ENCODE measurements at regions not wholly inside any gene's neighbourhood (a gene's known extent, or its start where the extent isn't known, plus 50 kb on each side); places are given as distances from the start of the nearest gene placed in this dataset.

DNA sequence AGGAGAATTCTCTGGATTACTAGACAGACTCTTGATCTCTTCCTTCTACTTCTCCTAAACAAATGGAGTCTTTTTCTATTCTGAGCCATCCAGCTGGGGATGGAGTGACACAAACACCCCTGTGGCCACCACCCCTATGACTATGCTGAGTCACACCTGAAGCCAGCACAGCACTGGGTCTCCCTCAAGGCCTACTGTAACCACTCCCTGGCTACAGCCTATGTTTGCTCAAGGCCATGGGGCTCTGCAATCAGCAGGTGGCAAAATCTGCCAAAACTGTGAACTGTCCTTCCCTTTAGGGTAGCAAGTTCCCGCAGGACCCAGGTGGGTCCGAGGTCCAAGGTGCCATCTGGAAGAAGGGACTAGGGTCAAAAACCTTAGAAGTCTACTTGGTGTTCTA is 132.3 kb downstream of the TINAG start:
- DNase-seq (ENCODE audit: low read depth), result no peak

DNA sequence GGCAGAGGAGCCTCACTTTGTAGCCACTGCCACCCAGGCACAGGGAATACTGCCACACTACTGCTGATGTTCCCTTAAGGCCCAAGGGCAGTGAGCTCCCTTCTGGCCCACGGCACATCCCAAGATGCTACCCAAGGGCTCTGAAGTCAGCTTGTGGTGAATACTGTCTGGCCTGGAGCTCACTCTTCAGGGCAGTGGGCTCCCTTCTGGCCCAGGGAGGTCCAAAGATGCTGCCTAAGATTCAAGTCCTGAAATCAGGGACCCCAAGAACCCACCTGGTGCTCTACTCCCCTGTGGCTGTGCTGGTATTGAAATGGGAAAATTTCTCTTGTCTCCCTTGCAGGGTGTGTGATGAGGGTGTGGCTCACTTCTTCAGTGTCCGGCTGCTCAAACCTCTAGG is 132.8 kb downstream of the TINAG start:
- no peak for DNase-seq (ENCODE audit: low read depth)

DNA sequence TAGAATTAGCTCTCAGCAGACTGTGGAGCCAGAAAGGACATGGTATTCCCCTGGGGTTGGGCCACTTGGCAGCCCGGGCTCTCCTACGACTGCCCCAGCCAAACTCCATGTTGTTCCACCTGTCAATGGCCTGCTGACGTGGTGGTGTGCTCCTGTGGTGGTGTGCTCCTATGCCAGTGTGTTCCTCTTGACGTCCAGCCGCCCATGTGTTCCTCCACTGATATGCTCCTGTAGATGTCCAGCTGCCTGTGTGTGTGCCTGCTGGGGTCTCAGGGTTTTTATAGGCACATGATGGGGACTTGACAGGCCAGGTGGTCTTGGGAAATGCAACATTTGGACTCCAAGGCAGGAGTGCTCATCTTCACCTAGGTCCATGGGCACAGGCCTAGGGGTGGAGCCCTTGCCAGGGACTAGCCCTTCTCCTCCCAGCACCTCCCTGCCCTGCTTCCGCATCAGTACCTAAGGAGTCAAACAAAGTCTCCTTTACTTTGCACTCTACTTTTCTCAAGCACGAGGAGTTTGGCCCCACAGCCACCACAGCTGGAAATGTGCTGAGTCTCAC is 133.5 kb downstream of the TINAG start:
- DNase-seq (ENCODE audit: low read depth), result no peak

DNA sequence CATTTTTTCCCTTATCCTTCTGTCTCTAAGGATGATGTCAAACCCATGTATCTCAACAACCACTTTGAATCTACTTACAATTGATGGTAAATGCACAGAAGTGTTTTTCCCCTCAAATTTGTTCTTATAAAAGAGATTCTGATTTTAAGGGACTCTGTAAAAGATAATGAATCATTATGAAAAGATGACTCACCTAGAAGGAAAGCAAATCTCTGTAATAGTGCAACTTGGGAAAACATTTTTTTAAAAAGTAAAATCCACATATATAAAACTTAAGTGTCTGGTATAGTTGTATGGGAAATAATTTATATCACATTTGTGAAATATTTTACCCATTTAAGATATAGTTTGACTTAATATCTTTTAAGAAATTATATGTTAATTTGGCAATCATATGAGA is 137.0 kb downstream of the TINAG start:
- no peak for DNase-seq (ENCODE audit: low read depth)

DNA sequence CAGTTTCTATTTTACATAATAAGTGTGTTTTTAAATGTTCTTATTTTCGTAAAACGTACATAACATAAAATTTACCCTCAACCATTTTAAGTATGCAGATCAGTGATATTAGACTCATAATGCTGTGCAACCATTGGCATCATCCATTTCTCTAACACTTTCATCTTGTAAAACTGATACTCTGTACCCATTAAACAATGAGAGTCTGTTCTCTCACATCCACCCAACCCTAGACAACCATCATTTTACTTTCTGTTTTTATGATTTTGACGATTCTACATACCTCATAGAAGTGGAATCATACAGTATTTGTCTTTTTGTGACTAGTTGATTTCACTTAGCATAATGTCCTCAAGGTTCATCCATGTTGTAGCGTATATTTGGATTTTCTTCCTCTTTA is 140.4 kb downstream of the TINAG start:
- no peak for DNase-seq (ENCODE audit: low read depth)

DNA sequence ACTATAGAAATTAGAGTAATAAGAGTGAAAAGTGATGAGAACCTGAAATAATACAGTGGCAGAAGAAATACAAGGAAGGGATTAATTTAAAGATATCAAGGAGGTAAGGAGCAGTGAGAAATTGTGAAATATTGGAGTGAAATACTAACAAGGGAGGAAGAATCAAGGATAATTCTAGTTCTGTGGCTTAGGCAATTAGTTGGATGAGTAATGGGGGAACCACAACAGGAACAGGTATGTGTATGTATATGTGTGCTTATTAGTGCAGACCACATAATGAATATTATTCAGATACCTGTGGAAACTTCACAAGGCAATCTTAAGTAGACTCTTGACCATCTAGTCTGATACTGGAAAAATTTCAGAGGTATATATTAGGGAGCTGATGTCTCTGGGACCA is 143.3 kb downstream of the TINAG start:
- DNase-seq (ENCODE audit: low read depth), result no peak

DNA sequence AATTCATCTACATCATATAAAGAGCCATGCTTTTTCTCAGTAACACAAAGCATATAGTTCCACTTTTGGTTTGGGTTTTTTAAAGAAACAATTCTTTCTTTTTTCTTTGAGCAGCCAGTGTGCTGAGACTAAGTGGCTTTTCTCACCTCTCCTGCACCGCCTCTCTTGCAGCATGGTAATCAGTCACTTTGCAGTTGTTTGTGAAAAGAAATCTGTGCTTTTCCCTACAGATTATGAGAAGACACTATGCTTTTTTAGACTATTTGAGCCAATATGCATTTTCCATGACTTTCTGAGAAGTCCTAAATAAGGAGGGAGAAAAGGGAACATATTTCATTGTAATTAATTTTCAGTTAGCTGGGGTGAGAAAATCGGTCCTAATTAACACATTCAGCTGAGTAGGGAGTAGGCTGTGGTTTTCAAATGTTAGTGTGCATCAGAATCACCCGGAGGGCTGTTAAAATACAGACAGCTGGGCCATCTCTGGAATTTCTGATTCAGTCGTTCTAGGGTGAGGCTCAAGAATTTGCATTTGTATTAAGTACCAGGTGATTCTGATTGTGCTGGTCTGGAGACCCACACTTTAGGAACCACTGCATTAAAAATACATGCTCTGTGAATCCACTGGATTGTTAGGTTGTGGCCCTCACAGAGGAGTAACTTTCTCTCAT is 155.2 kb downstream of the TINAG start:
- no peak for DNase-seq (ENCODE audit: low read depth)

DNA sequence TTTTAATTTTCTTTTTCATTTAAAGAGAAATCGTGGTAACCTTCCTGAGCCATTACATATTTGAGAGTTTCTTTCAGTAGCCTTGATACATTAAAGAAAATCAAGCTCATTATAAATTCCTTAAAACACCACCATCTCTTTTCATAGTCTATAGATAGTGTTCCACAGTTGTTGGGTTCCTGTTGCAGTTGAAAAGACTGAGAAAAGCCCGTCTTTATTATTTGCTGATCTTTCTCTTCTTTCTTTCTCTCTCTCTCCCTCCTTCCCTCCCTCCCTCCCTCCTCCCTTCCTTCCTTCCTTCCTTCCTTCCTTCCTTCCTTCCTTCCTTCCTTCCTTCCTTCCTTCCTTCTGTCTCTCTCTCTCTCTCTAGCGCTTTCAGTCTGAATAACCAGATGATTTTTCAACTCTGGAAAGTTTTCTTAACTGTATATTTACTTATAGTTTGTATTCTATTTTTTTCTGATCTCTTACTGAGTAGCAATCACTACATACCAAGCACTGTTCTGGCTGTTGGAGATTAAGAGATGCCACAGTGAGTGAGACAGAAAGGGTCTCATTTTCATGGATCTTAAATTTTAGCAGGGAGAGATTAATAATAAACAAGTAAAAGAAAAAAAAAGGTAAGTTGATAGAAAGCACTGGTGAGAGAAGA is 157.5 kb downstream of the TINAG start:
- DNase-seq (ENCODE audit: low read depth), result no peak

DNA sequence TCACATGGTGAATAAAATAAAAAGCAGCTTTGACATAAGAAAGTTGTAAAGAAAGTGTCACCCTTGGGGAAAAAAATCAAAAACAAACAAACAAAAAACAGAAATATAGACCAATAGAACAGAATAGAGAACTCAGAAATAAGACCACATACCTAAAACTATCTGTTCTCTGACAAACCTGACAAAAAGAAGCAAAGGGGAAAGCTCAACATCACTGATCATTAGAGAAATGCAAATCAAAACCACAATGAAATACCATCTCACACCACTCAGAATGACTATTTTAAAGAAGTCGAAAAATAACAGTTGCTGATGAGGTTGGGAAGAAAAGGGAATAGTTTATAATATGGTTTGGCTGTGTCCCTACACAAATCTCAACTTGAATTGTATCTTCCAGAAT is 159.1 kb downstream of the TINAG start:
- no peak for DNase-seq (ENCODE audit: low read depth)

DNA sequence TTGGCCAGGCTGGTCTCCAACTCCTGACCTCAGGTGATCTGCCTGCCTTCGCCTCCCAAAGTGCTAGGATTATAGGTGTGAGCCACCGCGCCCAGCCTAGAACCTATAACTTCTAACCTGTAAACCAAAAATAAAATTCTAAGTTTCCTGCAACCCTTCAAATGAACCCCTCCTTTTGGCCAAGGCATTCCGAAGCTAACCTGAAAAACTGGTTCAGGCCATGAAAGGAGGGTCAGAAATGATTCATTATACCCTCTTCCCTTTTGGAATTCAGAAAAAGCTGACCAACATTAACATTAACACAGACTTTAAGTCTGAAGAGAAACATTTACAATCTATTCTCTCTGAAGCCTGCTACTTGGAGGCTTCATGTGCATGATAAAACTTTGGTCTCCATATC is 165.1 kb downstream of the TINAG start:
- DNase-seq (ENCODE audit: low read depth), result no peak

DNA sequence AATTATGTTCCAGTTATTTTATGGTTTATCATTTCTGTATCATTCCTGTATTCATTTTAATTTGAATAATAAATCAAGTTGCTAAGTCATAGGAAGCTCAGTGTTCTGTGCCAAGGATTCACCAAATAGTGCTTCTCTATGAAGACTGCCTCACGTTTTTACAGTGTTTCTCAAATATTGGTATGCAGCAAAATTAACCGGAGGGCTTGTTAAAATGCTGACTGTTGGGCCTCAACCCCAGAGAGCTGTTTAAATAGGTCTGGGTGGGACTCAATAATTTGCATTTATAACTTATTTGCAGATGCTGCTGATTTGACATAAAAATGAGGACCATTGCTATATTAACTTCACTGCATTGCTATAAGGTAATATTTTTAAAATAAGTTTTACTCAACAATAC is 166.7 kb downstream of the TINAG start:
- DNase-seq (ENCODE audit: low read depth), result no peak

DNA sequence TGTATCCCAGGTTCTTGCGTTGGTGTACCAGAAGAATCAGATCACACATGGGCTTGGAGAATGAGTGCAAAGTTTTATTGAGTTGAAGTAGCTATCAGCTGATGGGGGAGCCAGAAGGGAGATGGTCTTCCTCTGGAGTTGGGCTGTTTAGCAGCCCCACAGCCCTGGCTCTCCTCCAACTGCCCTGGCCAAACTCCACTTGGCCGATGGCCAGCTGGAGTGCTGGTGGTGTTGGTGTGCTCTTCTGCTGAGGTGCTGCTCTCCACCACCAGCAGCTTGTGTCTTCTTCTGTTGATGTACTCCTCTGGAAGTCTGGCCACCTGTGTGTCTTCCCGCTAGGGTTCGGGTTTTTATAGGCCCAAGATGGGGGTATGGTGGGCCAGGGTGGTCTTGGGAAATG is 172.8 kb downstream of the TINAG start:
- DNase-seq (ENCODE audit: low read depth), result no peak

DNA sequence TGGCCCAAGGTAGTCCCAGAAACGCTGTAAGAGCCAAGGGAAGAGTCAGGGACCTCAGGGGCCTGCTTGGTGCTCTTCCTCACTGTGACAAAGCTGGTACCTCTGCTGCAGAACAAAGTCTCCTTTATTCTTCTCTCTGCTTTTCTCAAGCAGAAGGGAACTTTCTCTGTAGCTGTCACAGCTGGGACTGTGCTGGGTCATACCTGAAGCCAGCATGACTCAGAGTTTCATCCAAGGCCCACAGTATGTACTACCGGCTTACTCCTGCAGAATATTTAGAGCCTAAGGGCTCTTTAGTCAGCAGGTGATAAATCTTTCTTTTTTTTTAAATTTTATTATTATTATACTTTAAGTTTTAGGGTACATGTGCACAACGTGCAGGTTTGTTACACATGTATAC is 183.2 kb downstream of the TINAG start:
- DNase-seq (ENCODE audit: low read depth), result no peak

DNA sequence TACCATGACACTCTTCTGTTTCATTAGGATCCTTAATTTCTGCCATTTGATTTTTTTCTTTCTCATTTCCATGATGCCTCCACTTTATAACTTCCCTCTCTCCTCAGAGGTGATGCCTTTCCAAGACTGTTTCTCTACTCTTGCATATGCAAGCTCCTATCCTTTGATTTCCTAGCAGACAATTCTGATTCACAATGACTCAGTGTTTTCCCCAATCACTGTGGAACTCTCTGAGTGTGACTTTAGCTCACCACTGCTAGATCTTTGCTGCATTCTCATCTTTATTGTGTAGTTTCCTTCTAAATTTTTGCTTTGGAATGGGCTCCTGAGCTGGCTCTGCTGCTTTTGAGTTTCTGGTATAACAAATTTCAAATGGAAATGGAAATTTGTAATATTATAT is 184.9 kb downstream of the TINAG start:
- peak; percentile 68 for DNase-seq (ENCODE audit: low read depth)

DNA sequence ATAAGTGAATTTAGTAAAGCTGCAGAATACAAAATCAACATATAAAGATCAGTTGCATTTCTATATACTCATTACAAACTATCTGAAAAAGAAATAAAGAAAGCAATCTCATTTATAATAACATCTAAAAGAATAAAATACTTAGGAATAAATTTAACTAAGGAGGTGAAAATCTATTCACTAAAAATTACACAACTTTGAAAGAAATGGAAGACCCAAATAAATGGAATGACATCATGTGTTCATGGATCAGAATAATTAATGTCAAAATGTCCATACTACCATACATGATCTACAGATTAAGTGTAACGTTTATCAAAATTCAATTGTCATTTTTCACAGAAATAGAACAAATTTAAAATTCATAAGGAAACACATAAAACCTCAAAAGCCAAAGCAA is 194.9 kb downstream of the TINAG start:
- DNase-seq (ENCODE audit: low read depth), result no peak

DNA sequence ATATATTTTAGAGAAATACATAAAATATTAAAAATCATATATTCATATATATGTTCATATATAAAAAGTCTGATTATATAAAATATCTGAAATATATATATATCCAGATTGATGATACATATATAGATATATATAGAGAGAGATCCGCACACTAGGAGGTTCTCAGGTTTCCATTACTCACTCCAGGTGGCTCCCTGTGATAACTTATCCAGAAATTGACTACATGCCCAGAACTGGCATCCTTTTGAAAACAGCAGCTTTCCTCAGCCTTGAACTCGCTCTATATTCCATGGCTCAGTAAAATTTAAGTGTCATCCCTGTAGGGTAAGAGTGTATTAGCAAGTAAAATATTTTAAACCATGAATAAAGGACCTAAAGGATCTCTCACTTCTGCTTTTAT is 206.8 kb downstream of the TINAG start:
- DNase-seq (ENCODE audit: low read depth), result no peak

DNA sequence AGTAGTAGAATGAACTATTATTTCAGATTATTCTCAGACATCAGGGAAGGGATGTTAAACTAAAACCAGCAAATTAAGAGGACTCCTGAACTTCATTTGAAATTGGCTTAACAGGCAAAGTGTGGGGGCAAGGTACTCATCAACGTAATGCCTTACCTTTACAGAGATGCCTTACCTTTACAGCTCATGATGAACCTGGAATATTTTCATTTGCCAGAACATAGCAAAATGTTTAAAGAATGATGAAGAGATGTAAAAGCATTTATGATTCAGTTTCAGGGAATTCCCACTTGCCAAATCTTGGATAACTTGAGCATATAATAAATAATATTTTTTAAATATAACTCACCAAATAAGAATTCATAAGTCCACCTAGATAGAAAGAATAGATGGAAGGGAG is 207.5 kb downstream of the TINAG start:
- DNase-seq (ENCODE audit: low read depth), result no peak

DNA sequence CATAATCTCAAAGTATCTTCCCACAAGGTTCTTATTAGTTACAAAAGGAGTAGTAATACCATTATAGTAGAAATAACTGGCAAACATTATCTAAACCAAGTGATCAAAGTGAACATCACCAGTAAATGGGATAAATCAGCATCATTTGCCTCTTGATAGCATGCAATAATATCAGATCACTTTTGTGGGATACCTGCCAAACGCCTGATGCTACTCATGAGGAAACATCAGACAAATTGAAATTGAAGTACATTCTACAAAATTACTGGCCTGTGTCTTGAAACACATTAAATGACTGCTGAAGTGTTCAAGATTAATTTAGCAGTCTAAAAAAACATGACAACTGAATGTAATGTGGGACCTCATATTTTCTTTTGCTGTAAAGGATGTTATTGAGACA is 208.1 kb downstream of the TINAG start:
- DNase-seq (ENCODE audit: low read depth), result no peak

DNA sequence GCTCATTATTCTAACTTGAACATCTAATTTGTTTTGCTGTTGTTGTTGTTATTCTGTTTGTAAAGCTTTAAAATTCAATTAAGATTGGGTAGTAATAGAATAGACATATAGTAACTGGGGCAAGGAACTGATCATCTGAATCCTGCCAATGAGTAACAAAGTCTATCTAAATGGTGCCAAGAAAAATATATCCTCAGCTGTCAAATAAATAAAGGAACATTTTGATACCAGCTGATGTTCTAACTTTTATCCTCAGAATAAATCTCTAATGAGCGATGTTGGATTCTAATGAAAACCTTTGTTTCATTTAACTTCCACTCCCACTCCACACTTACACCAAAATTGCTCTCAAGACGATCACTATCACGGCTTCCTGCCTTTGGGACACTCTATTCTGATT is 210.9 kb downstream of the TINAG start:
- DNase-seq (ENCODE audit: low read depth), result no peak

DNA sequence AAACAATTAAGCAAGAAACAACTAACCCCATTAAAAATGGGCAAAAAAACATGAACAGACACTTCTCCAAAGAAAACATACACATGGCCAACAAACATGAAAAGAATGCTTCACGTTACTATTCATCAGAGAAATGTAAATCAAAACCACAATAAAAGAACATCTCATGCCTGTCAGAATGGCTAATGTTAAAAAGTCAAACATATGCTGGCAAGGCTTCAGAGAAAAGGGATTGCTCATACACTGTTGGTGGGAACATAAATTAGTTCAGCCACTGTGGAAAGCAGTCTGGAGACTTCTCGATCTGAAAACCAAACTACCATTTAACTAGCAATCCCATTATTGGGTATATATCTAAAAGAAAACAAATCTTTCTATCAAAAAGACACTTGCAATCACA is 217.5 kb downstream of the TINAG start:
- peak; percentile 45 for DNase-seq (ENCODE audit: low read depth)

DNA sequence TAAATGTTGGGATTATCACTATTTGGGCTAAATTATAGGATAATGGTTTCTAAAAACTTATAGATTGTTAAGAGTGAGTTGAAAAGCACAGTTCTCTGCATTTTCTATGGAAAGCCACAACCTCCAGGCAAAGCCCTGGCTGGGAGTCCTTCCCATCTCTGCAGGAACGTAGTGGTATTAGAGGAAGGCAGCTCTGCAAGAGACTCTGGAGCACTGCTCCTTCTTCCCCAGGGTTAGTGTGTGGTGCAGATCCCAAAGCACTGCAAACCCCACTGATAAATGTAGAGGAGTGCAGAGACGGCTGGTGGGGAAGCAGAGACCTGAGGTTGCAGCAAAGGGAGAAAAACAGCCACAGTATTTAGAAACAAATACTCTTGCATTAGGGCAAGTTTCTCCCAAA is 225.3 kb downstream of the TINAG start:
- DNase-seq (ENCODE audit: low read depth), result no peak

DNA sequence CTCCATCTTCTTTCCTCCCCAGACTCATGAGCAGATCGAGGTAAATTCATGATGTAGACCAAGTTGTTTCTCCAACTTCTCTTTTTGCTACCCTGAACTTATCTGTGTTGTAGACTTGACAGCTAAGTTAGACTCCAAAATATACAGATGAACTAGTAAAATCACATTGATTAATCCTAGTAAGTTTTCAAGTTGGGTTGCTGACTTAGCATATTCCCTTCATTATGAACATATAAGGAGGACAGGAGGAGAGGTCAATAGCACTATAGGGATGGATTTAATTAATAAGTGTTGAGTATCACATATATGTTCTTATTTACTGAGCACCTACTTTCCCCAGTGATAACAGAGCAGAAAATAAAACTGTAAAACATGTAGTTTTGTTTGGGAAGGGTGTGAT is 227.3 kb downstream of the TINAG start:
- DNase-seq (ENCODE audit: low read depth), result no peak

DNA sequence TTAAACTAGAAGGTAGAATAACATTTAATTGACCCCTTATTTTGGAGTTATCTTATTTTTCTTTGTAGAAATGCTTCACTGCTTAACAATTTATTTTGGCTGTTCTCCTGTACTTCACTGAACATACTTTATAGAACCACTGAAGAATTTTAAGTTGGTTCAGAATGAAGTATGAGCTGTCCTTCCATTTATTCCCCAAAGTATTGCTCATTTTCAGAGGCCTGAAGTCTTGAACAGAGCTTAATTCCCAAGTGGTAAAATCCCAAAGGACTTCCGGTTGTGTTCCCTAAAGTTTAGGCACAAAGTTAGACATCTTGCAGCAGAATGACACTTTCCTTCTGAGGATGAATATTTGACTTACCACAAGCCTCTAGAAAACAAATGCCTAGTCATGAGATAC is 233.3 kb downstream of the TINAG start:
- no peak for DNase-seq (ENCODE audit: low read depth)

DNA sequence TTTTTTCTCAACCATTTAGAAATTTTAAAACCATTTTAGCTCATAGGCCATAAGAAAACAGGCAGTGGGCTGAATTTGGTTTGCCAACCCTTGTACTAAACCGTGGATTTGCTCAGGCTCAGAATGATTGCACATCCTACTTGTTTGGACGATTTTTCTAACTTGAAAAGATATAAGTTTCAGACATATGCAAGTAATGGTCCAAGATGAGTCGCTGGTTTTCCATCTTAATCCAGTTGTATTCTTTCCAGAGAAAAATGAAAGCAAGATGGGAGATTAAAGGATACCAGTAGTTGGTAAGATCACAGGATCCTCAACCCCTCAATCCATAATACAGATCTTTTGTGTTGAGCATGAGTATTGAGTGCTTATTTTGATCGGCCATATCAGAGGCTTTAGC is 250.9 kb downstream of the TINAG start:
- DNase-seq (ENCODE audit: low read depth), result no peak
